Panc1 (cell line): ENCODE measurements at regions not wholly inside any gene's neighbourhood (a gene's known extent, or its start where the extent isn't known, plus 50 kb on each side); places are given as distances from the start of the nearest gene placed in this dataset.

Experiments
- ATAC-seq: fragments of 200-7000 bp; cut with Tn5 transposase; 2 replicates; pipeline ENCODE4 v1.9.1; 2020; ENCODE audit warnings: mild to moderate bottlenecking, moderate library complexity
- BruUV-seq: library from RNA; stranded (reverse); fragments of 400-500 nt; replicated peaks from 2 replicates; lab custom pipeline; 2021; lab: Mats Ljungman, UMichigan
- CTCF ChIA-PET: fragments of 300-600 bp; sonication (Branson Sonifier 250); formaldehyde crosslinking; loops from one replicate; lab custom pipeline; 2022; ENCODE audit warnings: antibody characterized with exemption; lab: Charles Lee
- POLR2A ChIA-PET: fragments of 300-600 bp; sonication (Branson Sonifier 250); formaldehyde crosslinking; loops from one replicate; lab custom pipeline; 2022; ENCODE audit warnings: antibody characterized with exemption; lab: Charles Lee
- DNase-seq: peaks from one replicate; pipeline ENCODE4 v3.0.0-alpha.2; 2010; ENCODE audit warnings: low read depth, low spot score
- H3K27ac ChIP-seq: 2 replicates; pipeline ENCODE4 v1.5.1; 2011; ENCODE audit warnings: mild to moderate bottlenecking, low read length, inconsistent platforms
- H3K27me3 ChIP-seq: fragments of 200-500 bp; sonication (Bioruptor generic); 2 replicates; pipeline ENCODE4 v1.6.0; 2014; ENCODE audit warnings: low read length, inconsistent platforms; ENCODE audit not compliant: control insufficient read depth, insufficient read depth
- H3K36me3 ChIP-seq: fragments of 200-500 bp; sonication (Bioruptor generic); 2 replicates; pipeline ENCODE4 v1.5.1; 2014; ENCODE audit warnings: inconsistent platforms, mild to moderate bottlenecking, low read length, moderate library complexity; ENCODE audit not compliant: control insufficient read depth, insufficient read depth
- H3K4me1 ChIP-seq: 2 replicates; pipeline ENCODE4 v1.5.1; 2011; ENCODE audit warnings: inconsistent platforms, mild to moderate bottlenecking, low read length, moderate library complexity; ENCODE audit not compliant: control insufficient read depth, insufficient read depth
- H3K4me3 ChIP-seq, 2 experiments: 2 replicates each; pipeline ENCODE4 v1.5.1; 2011 to 2012; ENCODE audit warnings: low read depth in 2 of 2, low read length in 2 of 2, mild to moderate bottlenecking in 2 of 2, inconsistent platforms in 1 of 2, moderate library complexity in 1 of 2
- H3K9me3 ChIP-seq: fragments of 200-500 bp; sonication (Bioruptor generic); 2 replicates; pipeline ENCODE4 v1.5.1; 2014; ENCODE audit warnings: low read depth, mild to moderate bottlenecking, inconsistent platforms, low read length, moderate library complexity; ENCODE audit not compliant: control insufficient read depth, insufficient read depth
- CTCF ChIP-seq: fragments of 450-650 bp; IDR thresholded peaks from 2 replicates; pipeline ENCODE4 v1.5.1; 2017; ENCODE audit warnings: mild to moderate bottlenecking
- POLR2AphosphoS5 ChIP-seq: IDR thresholded peaks from 2 replicates; pipeline ENCODE4 v1.6.1; 2012; ENCODE audit warnings: mild to moderate bottlenecking, low read depth, low read length, moderate library complexity
- REST ChIP-seq, 2 experiments: IDR thresholded peaks; 2 replicates each; pipeline ENCODE4 v1.6.1; 2011 to 2012; ENCODE audit warnings: low read depth in 2 of 2, control low read depth in 1 of 2, low read length in 1 of 2, mild to moderate bottlenecking in 1 of 2, moderate library complexity in 1 of 2; ENCODE audit not compliant: insufficient read depth in 1 of 2
- SIN3A ChIP-seq: IDR thresholded peaks from 2 replicates; pipeline ENCODE4 v1.6.1; 2012; ENCODE audit warnings: low read depth, mild to moderate bottlenecking, low read length, moderate library complexity, borderline replicate concordance; ENCODE audit not compliant: insufficient read depth
- TCF7L2 ChIP-seq: IDR thresholded peaks from 2 replicates; pipeline ENCODE4 v1.6.1; 2011; ENCODE audit warnings: mild to moderate bottlenecking, low read depth, low read length, inconsistent platforms
- in situ Hi-C: cut with HindIII; loops from 2 replicates; pipeline ENCODE4 v1.10.0; 2016; ENCODE audit warnings: low sequenced_read_pairs, low pct_unique_long_range_greater_than_20kb
- intact Hi-C: fragments of 100-400 bp; cut with micrococcal nuclease; formaldehyde crosslinking; loops from one replicate; pipeline ENCODE4 v1.10.0; 2022; ENCODE audit not compliant: unreplicated experiment

GRCh38 chr2:106607371-106607770 is 120.2 kb downstream of the CD8B2 start:
- ChIA-PET POLR2A (no interaction called here), CTCF (no interaction called here)
- no peaks in the 10 kb centered on the region for H3K27me3 ChIP-seq
- H3K36me3 ChIP-seq: no peaks in the 10 kb centered on the region
- H3K4me1 ChIP-seq: no peaks in the 10 kb centered on the region
- TF ChIP-seq SIN3A: no peak
- TF ChIP-seq POLR2AphosphoS5: no peak
- no peak for TF ChIP-seq TCF7L2
- TF ChIP-seq CTCF: no peak
- no peak for TF ChIP-seq REST (IDR thresholded peaks at IDR 0.05; ENCODE audit: insufficient read depth in 1 of 2, low read depth in 2 of 2, low read length in 1 of 2)
- in situ Hi-C loops (no loop called here), intact Hi-C loops (no loop called here)
- DNase-seq (no peak), ATAC-seq (no peak)
- BruUV-seq: no TSS peak
- H3K4me3 ChIP-seq: no peak overlapping the region
- no peaks in the 10 kb centered on the region for H3K9me3 ChIP-seq
- H3K27ac ChIP-seq: no peak overlapping the region

- Histone ChIP-seq H3K9me3 (no peaks in the 10 kb centered on the region), H3K27ac (no peak overlapping the region), H3K4me1 (no peaks in the 10 kb centered on the region), H3K27me3 (no peaks in the 10 kb centered on the region), H3K36me3 (no peaks in the 10 kb centered on the region), H3K4me3 (no peak overlapping the region)
- DNase-seq (no peak), ATAC-seq (no peak)
- ChIA-PET CTCF (no interaction called here), POLR2A (interaction anchor here (0.7 kb wide), 1 partner anchor 15 kb away, joined by 3 read pairs; no protein-coding TSS in a partner anchor)
- intact Hi-C loops: no loop called here
- in situ Hi-C loops: no loop called here
- TF ChIP-seq REST (IDR thresholded peaks at IDR 0.05; ENCODE audit: insufficient read depth in 1 of 2, low read depth in 2 of 2, low read length in 1 of 2) (no peak), CTCF (no peak), TCF7L2 (no peak), POLR2AphosphoS5 (no peak), SIN3A (no peak)
- no TSS peak for BruUV-seq
Measured at GRCh38 chr2:106609780-106610179, 122.6 kb downstream of the CD8B2 start.
